PC-9 (cell line): ENCODE measurements at regions not wholly inside any gene's neighbourhood (a gene's known extent, or its start where the extent isn't known, plus 50 kb on each side); places are given as distances from the start of the nearest gene placed in this dataset.

ENCODE experiments used
- BruUV-seq: library from RNA; stranded (reverse); fragments of 400-500 nt; replicated peaks from 2 replicates; lab custom pipeline; 2021; lab: Mats Ljungman, UMichigan
- CTCF ChIA-PET: fragments of 300-600 bp; sonication (Branson Sonifier 250); formaldehyde crosslinking; loops from one replicate; lab custom pipeline; 2022; ENCODE audit warnings: antibody characterized with exemption; lab: Charles Lee
- POLR2A ChIA-PET: fragments of 300-600 bp; sonication (Branson Sonifier 250); formaldehyde crosslinking; loops from one replicate; lab custom pipeline; 2022; ENCODE audit warnings: antibody characterized with exemption; ENCODE audit not compliant: unreplicated experiment; lab: Charles Lee
- DNase-seq, 2 experiments: peaks; one replicate each; pipeline versions ENCODE4 v3.0.0 to v3.0.0-alpha.2; 2015 to 2022; ENCODE audit warnings: mixed read lengths in 1 of 2
- H2AFZ ChIP-seq: fragments of 200-600 bp; sonication (generic); 2 replicates; pipeline ENCODE4 v1.8.1; 2017; ENCODE audit warnings: antibody characterized with exemption
- H3F3A ChIP-seq: fragments of 200-600 bp; sonication (generic); 2 replicates; pipeline ENCODE4 v1.8.1; 2017; ENCODE audit warnings: antibody characterized with exemption, mild to moderate bottlenecking, low read depth; ENCODE audit not compliant: insufficient read depth
- H3K27ac ChIP-seq: fragments of 200-600 bp; sonication (generic); 2 replicates; pipeline ENCODE4 v1.6.1; 2016; ENCODE audit warnings: mixed run types
- H3K27me3 ChIP-seq: fragments of 200-600 bp; sonication (generic); 2 replicates; pipeline ENCODE4 v1.6.1; 2016; ENCODE audit warnings: low read depth, mixed run types; ENCODE audit not compliant: insufficient read depth
- H3K36me3 ChIP-seq: fragments of 200-600 bp; sonication (generic); 2 replicates; pipeline ENCODE4 v1.6.1; 2016; ENCODE audit warnings: low read depth, mixed run types
- H3K4me1 ChIP-seq: fragments of 200-600 bp; sonication (generic); replicated peaks from 2 replicates; pipeline ENCODE4 v1.6.1; 2016; ENCODE audit warnings: mixed run types; ENCODE audit not compliant: insufficient read depth
- H3K4me2 ChIP-seq: fragments of 200-600 bp; sonication (generic); 2 replicates; pipeline ENCODE4 v1.6.1; 2017; ENCODE audit warnings: mixed run types
- H3K4me3 ChIP-seq: fragments of 200-600 bp; sonication (generic); 2 replicates; pipeline ENCODE4 v1.6.1; 2016; ENCODE audit warnings: mixed run types
- H3K79me2 ChIP-seq: fragments of 200-600 bp; sonication (generic); 2 replicates; pipeline ENCODE4 v1.6.1; 2017; ENCODE audit warnings: low read depth, mixed run types
- H3K9me2 ChIP-seq: fragments of 200-600 bp; sonication (generic); 2 replicates; pipeline ENCODE4 v1.8.1; 2017; ENCODE audit warnings: mild to moderate bottlenecking; ENCODE audit not compliant: insufficient read depth
- H3K9me3 ChIP-seq: fragments of 200-600 bp; sonication (generic); 2 replicates; pipeline ENCODE4 v1.8.1; 2016; ENCODE audit warnings: low read depth; ENCODE audit not compliant: insufficient read depth
- H4K20me1 ChIP-seq: fragments of 200-600 bp; sonication (generic); 2 replicates; pipeline ENCODE4 v1.8.1; 2017; ENCODE audit not compliant: insufficient read depth
- CTCF ChIP-seq: fragments of 200-600 bp; sonication (generic); conservative IDR thresholded peaks from 2 replicates; pipeline ENCODE4 v1.6.1; 2017; ENCODE audit warnings: mixed run types, antibody characterized with exemption, mild to moderate bottlenecking, moderate library complexity
- EZH2 ChIP-seq: fragments of 200-600 bp; sonication (generic); IDR thresholded peaks from 2 replicates; pipeline ENCODE4 v1.8.0; 2017; ENCODE audit warnings: antibody characterized with exemption, low read depth
- intact Hi-C: fragments of 100-400 bp; cut with micrococcal nuclease; formaldehyde crosslinking; loops from one replicate; pipeline ENCODE4 v1.10.0; 2022; ENCODE audit not compliant: unreplicated experiment

- no TSS peak for BruUV-seq
- Histone ChIP-seq H3K27me3 (no peaks in the 10 kb centered on the region), H3F3A (no peaks in the 10 kb centered on the region), H3K36me3 (no peaks in the 10 kb centered on the region), H3K9me2 (no peaks in the 10 kb centered on the region), H3K79me2 (no peaks in the 10 kb centered on the region), H3K4me2 (no peak overlapping the region), H3K9me3 (no peaks in the 10 kb centered on the region), H2AFZ (no peak overlapping the region), H3K4me1 (no peaks in the 10 kb centered on the region), H4K20me1 (no peaks in the 10 kb centered on the region), H3K4me3 (no peak overlapping the region), H3K27ac (no peak overlapping the region)
- no peak for TF ChIP-seq EZH2
- TF ChIP-seq CTCF, result no peak
- ChIA-PET POLR2A (no interaction called here), CTCF (no interaction called here)
- intact Hi-C loops, result no loop called here
- DNase-seq, result no peak
Measured at GRCh38 chr12:58452546-58452945, 467.8 kb downstream of the LRIG3 start.

- intact Hi-C loops, result no loop called here
- no peaks in the 10 kb centered on the region for H3K9me3 ChIP-seq
- BruUV-seq, result no TSS peak
- no peak overlapping the region for H3K27ac ChIP-seq
- TF ChIP-seq CTCF (no peak), EZH2 (no peak)
- H3K9me2 ChIP-seq, result no peaks in the 10 kb centered on the region
- no peak overlapping the region for H3K4me2 ChIP-seq
- 0 out of 2 replicates have a peak, but pooled peaks cover 5% of the 10 kb centered on the region for H3K4me1 ChIP-seq
- no peaks in the 10 kb centered on the region for H3K36me3 ChIP-seq
- CTCF ChIA-PET, result no interaction called here
- no peaks in the 10 kb centered on the region for H4K20me1 ChIP-seq
- no peak overlapping the region for H2AFZ ChIP-seq
- no peaks in the 10 kb centered on the region for H3K79me2 ChIP-seq
- H3F3A ChIP-seq, result no peaks in the 10 kb centered on the region
- H3K27me3 ChIP-seq, result no peaks in the 10 kb centered on the region
- no peak for DNase-seq
- POLR2A ChIA-PET, result no interaction called here
- no peak overlapping the region for H3K4me3 ChIP-seq
Measured at GRCh38 chr12:58453306-58453705, 467.0 kb downstream of the LRIG3 start.

- TF ChIP-seq CTCF, result no peak
- no peak for TF ChIP-seq EZH2
- no peak for DNase-seq
- Histone ChIP-seq H3F3A (no peaks in the 10 kb centered on the region), H3K9me3 (no peaks in the 10 kb centered on the region), H3K27ac (no peak overlapping the region), H3K27me3 (no peaks in the 10 kb centered on the region), H3K36me3 (no peaks in the 10 kb centered on the region), H4K20me1 (no peaks in the 10 kb centered on the region), H3K4me2 (no peak overlapping the region), H2AFZ (no peak overlapping the region), H3K4me3 (no peak overlapping the region), H3K79me2 (no peaks in the 10 kb centered on the region), H3K9me2 (no peaks in the 10 kb centered on the region), H3K4me1 (0 out of 2 replicates have a peak, but pooled peaks cover 5% of the 10 kb centered on the region)
- intact Hi-C loops, result no loop called here
- ChIA-PET CTCF (no interaction called here), POLR2A (no interaction called here)
- no TSS peak for BruUV-seq
Measured at GRCh38 chr12:58455136-58455535, 465.2 kb downstream of the LRIG3 start.
